Activated naive CD4-positive, alpha-beta T cell (primary cell): ENCODE measurements at regions not wholly inside any gene's neighbourhood (a gene's known extent, or its start where the extent isn't known, plus 50 kb on each side); places are given as distances from the start of the nearest gene placed in this dataset.

Experiments
- DNase-seq, 4 experiments: peaks; one replicate each; lab custom pipeline; 2025; lab: John Stamatoyannopoulos, UW

DNA sequence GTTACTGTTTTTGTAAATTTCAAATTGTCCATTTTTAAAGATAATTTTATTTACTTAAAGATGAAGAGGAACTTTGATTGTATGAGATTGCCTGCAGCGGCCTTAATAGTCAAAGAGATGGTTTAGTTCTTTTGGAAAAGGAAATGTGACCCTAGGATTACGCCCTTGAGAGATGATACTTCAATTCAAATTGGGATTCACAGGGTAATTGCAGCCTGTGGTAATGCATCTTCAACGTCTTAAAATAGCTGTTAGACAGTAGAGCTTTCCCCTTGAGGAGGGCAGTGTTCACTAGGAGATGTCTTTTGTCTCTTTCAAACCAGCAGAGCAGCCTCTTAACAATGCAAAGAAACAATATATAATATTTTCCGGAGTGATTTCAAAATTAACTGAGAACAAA lies 127.1 kb downstream of the TAF11L14 start:
- no peak for DNase-seq

DNA sequence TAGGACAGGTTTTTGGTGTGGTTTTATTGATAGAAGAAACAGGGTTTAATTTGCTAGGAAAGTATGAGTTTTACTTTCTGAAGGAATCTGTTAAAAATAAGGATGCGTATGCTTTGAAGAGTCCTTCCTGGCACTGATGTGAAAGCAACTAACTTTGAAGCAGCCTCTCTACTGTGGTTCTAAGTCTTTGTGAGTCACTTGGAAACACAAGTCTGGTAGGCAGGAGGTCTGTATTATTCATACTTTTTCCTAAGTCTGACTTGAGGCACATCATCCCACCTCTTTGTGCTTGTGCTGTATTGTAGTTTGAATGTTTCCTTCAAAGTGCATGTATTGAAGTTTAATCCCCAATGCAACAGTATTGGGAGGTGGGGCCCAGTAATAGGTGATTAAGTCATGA lies 129.0 kb downstream of the TAF11L14 start:
- no peak for DNase-seq

DNA sequence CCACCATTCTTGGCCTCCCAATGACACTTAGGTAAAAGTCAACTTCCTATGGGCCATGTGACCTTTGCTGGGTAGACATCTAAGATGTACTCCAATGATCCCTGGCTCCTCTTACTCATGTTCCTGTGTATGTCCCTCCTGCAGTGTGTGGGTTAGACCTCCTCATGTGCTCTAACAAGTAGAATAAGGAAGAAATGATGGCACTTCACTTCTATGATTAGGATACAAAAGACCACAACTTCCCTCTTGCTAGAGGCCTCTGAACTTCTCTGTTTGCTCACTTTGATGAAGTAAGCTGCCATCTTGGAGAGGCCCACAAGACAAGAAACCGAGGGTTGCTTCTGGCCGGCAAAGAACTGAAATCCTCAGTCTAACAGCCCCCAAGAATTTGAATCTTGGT lies 131.8 kb downstream of the TAF11L14 start:
- DNase-seq, result no peak

DNA sequence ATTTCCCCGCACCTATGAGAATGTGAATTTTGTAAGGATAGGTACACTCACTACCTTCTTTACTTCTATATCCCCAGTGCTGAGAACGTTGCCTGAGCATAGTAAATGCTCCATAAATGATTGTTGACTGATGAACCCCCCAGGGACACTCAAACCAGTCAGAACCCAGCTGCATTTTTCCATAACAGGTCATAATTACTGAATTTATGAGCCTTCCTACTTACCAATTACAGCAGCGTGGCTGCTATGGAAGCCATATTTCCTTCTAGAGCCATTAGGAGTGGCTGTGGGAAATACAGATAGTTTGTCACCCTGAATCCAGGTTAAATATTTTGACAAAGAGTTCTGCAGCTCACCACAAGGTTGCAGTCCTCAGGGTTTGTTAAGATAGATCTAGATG lies 135.0 kb downstream of the TAF11L14 start:
- no peak for DNase-seq

DNA sequence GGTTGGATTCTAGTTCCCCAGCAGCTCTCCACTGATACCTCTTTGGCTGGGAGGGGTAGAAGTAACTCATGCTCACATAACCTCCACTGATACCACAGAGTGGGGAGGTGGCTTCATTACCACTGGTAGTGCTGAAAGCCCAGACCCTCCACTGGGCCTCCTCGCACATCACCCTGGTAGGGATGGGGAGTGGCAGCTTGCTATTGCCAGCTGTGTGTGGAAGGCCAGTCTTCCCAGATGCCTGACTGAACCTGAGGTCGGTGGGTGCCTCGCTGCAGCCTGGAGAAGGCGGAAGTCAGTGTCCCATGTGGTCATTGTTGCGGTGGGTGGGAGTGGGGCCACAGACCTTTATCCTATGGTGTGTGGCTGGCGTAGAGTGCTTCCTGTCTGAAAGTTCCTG lies 138.0 kb downstream of the TAF11L14 start:
- no peak for DNase-seq

DNA sequence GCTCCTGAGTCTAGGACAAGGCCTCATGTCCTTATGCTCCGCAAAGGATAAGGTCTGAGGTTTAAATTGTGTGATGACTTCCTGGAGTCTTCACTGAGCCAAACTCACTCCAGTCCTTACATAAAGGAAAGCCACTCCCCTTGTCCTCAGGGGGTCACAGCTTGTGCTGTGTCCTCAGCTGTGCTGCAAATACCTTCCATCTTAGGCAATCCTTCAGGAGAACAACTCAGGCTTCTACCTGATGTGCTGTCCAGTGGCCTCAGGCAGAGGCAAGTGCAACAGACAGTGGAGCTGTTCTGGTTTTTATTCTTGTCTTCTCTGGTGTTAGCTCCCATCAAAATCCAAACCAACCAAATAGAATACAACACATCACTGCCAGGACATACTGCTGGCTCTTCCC lies 151.5 kb downstream of the TAF11L14 start:
- no peak for DNase-seq

DNA sequence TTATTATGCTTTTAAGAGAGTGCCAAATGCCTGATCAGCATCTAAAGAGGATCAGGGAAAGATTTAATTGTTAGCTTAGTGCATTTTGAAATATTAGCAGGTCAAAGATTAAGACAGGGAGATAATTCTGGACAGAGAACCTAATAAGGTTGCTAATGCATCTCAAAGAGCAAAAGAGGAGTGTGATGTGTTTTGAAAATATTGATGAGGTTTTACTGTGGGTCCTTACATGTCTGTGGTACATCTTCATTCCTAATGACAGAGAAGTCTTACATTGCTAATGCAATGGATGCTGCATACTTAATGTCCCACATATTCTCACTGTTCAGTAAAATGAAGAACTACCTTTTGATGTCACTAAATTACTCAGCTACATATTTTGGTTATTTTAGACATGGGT lies 154.1 kb downstream of the TAF11L14 start:
- DNase-seq, result no peak

DNA sequence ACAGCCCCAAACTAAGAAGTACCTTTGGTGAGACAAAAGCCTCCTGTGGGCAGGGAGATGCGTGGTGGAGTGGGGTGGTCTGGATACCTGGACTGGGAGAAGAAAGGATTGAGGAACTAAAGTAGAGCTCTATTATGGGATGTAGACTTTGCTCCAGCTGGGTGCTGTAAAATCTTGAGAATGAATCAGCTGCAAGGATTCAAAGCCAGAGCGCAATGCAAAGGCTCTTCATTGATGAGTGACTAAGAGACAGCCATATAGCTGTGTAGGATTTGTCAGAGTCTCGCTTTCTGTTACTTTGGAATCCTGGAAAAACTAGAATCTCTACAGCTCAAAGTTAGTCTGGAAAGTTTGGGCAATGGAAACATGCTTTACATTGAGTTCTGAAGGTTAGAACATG lies 159.9 kb downstream of the TAF11L14 start:
- DNase-seq, result no peak

DNA sequence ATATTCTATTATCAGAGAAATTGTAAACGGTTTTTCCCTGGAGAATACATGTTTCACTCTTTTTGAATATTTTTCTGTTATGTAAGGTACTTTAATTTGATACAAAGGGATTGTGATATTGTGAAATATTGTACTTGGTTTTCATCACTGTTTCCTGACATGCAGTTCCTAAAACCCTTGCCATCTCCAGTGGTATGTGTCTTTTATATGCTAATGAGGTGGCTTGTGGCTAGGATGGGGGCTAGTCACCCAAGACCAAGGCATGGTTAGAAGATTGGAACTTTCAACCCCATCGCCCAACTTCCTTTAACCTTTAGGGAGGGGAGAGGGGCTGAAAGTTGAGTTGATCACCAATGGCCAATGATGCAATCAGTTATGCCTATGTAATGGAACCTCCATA lies 160.6 kb downstream of the TAF11L14 start:
- no peak for DNase-seq

DNA sequence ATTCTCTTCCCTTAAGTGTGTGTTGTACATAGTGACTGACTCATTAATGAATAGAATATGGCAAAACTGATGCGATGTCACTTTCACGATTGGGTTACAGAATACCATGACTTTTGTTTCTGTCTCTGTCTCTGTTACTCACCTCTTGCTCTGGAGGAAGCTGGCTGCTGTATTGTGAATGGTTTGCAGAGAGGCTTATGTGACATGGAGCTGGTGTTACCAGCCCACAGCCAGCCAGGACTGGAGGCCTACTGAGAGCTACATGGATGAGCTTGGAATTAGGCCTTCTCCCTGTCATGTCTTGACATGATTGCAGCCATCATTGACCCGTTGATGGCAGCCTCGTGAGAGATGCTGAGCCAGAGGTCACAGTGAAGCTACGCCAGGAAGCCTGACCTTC lies 161.9 kb downstream of the TAF11L14 start:
- DNase-seq, result no peak

DNA sequence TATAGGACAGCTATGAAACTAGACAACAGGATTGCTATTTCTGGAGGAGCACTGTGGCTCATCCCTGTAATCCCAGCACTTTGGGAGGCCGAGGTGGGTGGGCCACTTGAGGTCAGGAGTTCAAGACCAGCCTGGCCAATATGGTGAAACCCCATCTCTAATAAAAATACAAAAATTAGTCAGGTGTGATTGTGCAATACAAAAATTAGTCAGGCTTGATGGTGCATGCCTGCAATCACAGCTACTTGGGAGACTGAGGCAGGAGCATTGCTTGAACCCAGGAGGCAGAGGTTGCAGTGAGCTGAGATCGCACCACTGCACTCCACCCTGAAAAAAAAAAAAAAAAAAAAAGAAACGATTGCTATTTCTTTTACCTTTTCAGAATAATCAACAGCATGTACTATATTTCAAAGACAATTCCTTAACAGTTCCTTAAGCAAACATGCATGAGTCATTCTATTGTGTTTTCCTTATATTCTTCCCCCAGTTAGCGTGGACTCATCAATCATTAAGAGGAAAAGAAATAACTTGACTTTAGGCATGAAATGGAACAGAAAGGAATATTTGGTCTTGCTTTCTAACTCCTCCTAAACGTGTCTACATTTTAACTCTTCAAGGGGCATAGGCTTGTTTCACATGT lies 162.6 kb downstream of the TAF11L14 start:
- DNase-seq, result no peak

DNA sequence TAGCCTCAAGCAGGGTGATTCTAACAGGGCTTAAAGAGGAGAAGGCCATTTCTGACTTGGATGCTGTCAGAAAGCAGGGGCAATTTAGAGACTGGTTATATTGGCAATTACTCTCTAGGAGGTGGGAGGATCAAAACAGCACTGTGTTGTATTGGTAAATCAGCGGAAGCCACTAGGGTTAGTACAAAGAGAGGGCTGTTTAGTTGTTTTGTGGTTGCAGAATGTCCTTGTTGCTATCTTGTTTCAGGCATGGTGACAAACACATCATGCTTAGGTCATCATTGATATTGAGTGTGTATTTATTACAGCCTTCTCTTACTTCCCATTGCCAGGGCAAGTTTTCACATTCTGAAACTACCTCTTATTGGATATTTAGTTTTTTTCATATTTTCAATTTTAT lies 165.3 kb downstream of the TAF11L14 start:
- no peak for DNase-seq

DNA sequence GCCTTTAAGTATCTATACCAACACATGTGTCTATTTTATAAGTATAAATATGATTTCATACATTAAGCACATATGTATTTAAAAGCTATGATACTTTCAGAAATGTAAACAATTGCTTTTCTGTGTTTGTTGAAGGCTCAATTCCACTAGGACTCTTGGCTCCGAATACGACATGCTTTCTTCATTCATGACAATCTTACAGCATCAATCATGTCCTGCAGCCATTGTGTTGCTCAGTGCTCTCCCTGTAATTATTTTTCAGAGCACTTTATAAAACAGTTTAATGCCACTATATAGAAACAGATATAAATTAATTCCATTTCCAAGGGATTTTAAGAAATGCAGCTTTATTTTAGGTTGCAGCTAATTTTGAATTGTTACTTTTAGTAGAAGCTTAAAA lies 167.3 kb downstream of the TAF11L14 start:
- DNase-seq, result no peak

DNA sequence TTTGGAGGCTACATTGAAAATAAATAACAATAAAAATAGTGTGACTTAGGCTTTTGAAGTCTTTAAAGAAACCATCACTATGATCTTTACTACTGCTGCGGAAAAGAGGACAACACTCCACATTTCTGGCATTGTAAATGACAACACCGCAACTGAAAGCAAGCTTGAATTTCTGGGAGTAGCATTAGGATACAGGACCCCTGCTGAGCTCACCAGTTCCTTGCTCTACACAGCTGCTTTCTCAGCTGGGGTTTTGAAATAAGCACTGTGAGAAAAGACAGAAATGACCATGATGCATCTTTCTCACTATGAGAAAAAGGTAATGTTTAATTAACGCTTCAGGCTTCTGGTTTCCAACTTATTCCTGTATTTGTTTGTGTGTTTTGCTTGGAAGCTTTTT lies 168.0 kb downstream of the TAF11L14 start:
- no peak for DNase-seq

DNA sequence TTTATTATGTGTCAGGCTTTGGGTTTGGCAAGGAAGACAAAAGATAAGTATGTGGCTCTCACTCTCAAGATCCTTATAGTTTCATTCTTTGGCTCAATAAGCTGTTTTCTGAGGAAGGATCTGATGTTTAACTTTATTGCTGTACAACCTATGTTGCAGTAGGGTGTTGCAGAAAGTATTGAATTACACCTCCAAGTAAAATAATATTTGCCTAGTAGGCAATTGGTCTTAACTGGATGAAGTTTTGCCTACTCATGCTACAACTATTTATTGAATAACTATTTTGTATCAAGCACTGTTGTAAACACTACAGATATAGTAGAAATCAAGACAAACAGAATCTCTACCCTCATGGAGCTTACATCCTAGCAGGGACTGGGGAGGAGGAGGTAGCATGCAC lies 169.7 kb downstream of the TAF11L14 start:
- no peak for DNase-seq

DNA sequence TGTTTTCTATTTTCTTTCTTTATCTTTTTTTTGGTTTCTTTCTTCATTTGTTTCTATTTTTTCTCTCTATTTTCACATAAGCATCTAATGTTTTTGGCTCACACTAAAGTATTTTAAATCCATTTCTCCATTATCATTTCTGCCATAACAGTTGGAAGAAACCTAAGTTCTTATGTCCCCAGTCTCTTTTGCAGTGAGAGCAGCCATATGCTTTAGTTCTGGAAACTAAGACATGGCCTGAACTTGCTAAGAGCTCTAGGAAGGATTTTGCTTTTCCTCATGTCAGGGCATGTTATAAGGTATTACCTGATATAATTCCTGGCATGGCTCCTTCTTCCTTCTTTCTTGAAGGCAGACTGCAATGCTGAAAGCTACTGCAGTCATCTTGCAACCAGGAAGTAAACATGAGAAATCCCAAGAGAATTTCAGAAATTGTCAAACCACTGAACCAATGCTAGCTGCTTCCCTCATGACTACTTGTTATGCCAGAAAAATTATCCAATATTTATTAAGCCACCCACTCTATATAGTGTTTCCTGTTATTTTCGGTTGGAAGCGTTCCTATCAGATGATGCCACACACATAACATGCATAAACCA lies 171.1 kb downstream of the TAF11L14 start:
- DNase-seq, result no peak

DNA sequence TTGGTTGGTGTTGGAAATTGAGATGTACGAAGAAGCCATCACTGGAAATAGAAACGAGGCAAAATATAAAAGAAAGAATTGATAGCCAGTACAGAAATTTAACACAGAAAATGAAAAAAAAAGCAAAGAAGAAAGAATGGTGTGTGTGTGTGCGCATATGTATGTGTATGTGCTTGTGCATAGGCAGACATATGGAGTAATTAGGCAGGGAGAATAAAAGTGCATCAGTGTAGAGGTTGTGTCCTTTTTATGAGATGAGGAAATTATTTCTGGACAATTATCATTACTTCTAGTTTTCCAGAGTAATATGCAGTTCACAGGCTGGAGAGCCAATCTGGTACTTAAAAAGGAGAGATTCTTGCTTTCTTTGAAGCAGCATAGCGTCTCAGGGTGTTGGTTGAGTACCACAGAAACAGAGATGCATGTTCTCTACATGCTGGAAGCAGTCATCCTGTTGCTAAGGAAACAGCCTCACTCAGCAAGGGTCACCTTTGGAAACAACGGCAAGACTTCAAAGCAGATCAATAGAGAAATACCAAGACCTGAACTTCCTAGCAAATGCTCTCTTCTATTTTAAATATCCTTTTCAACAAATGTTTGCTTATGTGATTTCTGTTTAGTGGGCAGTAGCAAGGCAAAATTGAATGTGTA lies 172.7 kb downstream of the TAF11L14 start:
- no peak for DNase-seq

DNA sequence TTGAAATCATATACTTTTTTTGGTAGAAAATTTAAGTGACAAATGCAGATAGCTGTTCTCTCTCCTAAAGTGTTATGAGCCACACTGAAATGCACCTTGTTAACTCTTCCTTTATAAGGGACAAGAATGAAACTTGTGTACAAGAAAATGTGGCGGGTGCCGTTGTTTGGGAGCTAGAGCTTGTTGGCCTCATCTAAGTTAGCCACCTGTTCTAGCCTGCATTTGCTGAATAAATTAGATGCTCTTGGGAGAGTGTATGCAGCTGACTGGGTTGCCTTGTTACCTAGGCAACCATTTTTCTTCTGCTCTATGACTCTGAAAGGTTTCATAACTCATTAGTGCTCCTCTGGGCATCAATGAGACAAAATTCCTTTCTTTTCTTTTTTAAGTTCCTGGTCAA lies 174.3 kb downstream of the TAF11L14 start:
- no peak for DNase-seq

DNA sequence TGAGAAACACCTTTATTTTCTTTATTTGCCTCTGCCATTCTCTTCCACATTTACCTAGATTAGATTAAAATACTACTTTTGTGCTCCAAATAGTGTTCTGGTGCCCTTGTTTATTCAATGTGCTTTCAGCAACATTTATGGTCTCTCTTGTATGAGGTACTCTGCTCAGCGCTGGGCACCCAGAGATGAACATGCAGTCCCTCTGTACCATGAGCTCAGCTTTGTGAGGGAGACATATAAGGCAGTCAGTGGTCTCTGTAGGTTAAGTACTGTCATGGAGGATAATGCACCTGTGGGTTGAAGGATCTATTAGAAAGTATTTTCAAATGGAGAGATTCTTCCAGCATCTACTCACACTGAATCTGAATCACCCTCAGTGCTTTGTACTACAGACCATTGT lies 176.5 kb downstream of the TAF11L14 start:
- no peak for DNase-seq

DNA sequence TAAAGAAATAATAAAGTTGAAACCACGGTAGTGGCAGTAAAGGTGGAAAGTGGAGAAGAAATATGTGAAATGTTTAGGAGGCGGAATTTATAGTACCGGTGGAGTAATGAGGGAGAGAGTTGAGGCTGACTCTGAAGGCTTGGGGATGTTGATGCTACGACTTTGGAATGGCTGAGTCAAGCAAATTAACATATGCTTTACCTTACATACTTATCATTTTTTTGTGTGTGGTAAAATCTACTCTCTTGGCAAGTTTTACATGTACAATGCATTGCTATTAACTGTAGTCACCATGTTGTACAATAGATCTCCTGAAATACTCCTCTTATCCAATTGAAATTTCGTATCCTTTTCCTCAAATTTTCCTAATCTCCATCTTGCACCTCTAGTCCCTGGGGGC lies 179.0 kb downstream of the TAF11L14 start:
- DNase-seq, result no peak

DNA sequence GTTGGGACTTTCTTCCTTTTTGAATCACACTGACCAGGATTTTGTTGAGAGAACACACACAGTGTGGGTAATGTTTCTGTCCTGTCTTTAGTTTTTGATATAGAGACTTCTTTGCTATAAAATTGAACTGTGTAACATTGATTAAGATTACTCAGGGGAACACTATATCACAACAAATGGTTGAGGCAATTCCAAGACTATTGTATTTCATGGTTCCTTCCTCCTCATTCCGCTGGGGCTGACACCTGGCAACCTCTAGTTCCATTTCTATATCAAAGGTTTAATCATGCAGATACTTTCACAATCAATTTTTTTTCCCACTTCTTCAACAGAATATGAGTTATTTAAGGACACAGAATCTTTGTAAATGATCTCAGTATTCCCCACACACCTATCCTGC lies 182.2 kb downstream of the TAF11L14 start:
- DNase-seq, result no peak

DNA sequence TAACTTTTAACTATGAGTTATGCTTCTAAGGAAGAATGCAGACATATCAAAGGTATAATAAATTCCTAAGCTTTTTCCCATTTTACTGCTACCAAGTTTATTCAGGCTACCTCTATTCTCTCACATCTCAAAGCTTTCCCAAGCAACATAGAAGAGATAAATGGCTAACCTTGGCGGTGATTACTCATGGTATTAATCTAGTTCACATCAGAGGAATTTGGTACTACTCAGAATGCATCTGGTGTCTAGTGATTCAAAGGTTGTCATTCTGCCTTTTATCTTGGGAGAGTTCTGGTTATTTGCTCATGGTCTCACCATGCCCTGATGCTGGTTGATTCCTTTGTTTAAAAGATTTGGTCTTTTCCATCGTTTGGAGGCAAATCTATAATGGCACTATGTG lies 182.7 kb downstream of the TAF11L14 start:
- no peak for DNase-seq

DNA sequence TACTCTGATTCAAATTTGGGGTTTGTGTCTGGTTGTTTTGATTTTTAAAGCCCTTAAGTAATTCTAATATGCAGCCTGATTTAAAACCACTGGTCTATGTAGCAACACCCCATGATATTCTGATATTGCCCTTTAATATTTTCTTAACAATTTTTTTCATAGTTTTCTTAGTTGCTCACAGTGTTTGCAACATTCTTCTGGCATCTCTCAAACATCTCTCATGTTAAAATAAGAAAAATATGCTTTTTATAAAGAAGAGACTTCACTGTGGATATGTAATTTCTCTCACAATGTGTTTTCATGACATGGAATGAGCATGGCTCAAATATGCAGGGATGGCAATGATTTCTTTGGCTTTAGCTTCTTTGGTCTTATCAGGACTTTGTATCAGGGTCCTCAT lies 183.7 kb downstream of the TAF11L14 start:
- DNase-seq, result no peak

DNA sequence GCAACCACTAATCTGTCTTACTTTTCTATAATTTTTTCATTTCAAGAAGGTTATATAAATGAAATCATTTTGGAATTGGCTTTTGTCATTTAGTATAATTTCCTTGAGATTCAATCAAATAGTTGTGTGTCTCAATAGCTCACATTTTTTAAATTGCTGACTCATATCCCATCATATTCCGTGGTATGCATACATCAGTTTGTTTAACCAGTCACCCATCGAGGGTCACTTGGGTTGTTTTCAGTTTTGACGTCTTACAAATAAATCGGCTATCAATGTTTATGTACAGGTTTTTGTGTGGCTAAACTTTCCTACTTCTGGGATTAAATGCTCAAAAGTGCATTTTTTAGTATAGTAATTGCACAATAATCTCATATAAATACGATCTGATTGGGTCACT lies 185.5 kb downstream of the TAF11L14 start:
- no peak for DNase-seq
